ENCODE measurements at regions not wholly inside any gene's neighbourhood (a gene's known extent, or its start where the extent isn't known, plus 50 kb on each side); places are given as distances from the start of the nearest gene placed in this dataset.
A peak's percentile ranks its signal among the peaks of the same experiment; 100 is the strongest.
"Not testable (repeated sequence)": the region's sequence is repeated elsewhere in the genome, so short reads cannot be mapped to it uniquely, and the experiment has no call there.

DNA sequence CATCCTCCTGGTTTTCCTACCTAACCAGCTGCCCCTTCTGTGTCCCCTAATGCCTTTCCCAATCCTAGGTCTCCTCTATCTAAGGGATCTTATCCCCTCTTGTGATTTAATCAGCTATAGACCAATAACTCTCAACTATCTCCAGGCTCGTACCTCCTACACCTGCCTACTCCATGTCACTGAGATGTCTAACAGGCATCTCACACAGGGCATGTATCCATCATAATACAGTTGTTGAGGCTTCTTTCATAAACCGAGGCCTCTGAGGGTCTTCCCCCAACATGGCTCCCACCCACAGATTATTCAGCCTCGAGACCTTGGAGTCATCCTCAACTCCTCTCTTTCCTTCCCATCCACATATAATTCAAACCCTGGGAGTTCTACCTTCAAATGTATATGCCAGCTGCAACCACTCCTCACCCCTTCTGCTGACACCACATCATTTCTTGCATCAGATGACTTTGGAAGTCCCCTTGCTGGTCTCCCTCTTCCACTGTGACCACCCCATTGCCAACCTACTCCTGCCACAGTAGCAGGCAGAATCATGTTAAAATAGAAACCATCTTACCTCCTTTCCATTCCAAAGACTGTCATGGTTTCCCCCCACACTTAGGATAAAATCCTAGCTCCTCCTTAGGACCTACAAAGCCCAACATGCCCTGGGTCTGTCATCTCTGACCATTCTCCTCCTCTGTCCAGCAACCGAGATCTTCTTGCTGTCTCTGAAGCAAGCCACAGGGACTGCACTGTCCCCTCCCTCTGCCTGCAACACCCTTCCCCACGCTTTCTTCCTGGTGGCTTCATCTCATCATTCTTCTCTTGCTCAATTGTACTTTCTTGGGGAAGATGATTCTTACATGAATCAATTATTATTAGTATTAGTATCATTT, 103.8 kb downstream of the RPS15A start:
- H4K20me1 ChIP-seq (replicated peaks; ENCODE audit: insufficient read depth); H3K4me3 Mint-ChIP-seq; H3K36me3 ChIP-seq (ENCODE audit: insufficient read depth); H3K27ac Mint-ChIP-seq; H3K79me2 ChIP-seq (replicated peaks; ENCODE audit: insufficient read depth); H3F3A ChIP-seq (replicated peaks; ENCODE audit: low read depth); H3K4me1 Mint-ChIP-seq; ATAC-seq; DNase-seq (ENCODE audit: low spot score); H3K9me2 ChIP-seq (ENCODE audit: insufficient read depth); H3K4me3 ChIP-seq; H3K4me1 ChIP-seq (ENCODE audit: insufficient read depth); H2AFZ ChIP-seq; H3K27me3 ChIP-seq (ENCODE audit: insufficient read depth); H3K9me3 Mint-ChIP-seq; H3K27ac ChIP-seq (ENCODE audit: low read depth); H3K4me2 ChIP-seq; H3K36me3 Mint-ChIP-seq (ENCODE audit: low read depth); H3K27me3 Mint-ChIP-seq (ENCODE audit: insufficient read depth, low read depth, poor library complexity): not testable (repeated sequence)

DNA sequence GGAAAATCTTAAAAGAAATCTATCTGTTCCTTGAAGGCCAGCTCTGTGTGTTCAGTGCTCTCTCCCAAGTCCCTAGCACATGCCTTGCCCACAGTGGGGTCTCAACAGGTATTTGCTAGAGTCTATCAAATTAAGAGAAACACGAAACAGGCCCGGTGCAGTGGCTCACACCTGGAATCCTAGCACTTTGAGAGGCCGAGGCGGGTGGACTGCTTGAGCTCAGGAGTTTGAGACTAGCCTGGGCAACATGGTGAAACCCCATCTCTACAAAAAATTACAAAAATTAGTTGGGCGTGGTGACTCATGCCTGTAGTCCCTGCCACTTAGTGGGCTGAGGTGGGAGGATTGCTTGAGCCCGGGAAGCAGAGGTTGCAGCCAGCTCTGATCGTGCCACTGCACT, 83.9 kb upstream of the NOMO2 start:
- not testable (repeated sequence) for H3K4me2 ChIP-seq; H2AFZ ChIP-seq; H3K4me3 Mint-ChIP-seq; H3K4me1 Mint-ChIP-seq; H3K36me3 Mint-ChIP-seq (ENCODE audit: low read depth); H3K4me3 ChIP-seq; ATAC-seq; H3K9me3 Mint-ChIP-seq; H3K79me2 ChIP-seq (replicated peaks; ENCODE audit: insufficient read depth); H3K27ac Mint-ChIP-seq; H3F3A ChIP-seq (replicated peaks; ENCODE audit: low read depth); H3K27ac ChIP-seq (ENCODE audit: low read depth); H3K9me2 ChIP-seq (ENCODE audit: insufficient read depth); H3K27me3 ChIP-seq (ENCODE audit: insufficient read depth); H3K4me1 ChIP-seq (ENCODE audit: insufficient read depth); DNase-seq (ENCODE audit: low spot score); H3K27me3 Mint-ChIP-seq (ENCODE audit: insufficient read depth, low read depth, poor library complexity); H3K36me3 ChIP-seq (ENCODE audit: insufficient read depth); H4K20me1 ChIP-seq (replicated peaks; ENCODE audit: insufficient read depth)

DNA sequence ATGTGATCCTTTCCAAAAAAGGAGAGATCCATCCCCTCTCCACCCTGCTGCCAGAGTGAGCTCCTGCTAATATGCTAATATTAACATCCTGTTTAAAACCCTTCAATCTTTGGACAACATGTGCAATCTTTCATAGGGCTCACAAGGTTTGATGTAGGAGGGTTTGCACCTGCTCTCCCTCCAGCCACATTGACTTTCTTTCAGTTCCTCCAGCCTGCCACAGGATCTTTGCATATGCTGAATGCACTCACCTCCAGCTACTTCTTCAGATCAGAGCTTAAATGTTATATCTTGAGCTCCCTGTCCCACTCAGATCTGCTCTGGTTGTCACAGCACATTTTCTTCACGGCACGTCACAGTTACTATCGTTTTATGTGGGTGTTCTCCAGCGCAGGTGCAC, 75.0 kb upstream of the NOMO2 start:
- not testable (repeated sequence) for H3K36me3 Mint-ChIP-seq (ENCODE audit: low read depth); H3K4me2 ChIP-seq; H3K27me3 ChIP-seq (ENCODE audit: insufficient read depth); H3K27me3 Mint-ChIP-seq (ENCODE audit: insufficient read depth, low read depth, poor library complexity); H3K4me1 Mint-ChIP-seq; H3K9me2 ChIP-seq (ENCODE audit: insufficient read depth); H2AFZ ChIP-seq; H3K27ac ChIP-seq (ENCODE audit: low read depth); H3K27ac Mint-ChIP-seq; H3K9me3 Mint-ChIP-seq; H3K36me3 ChIP-seq (ENCODE audit: insufficient read depth); DNase-seq (ENCODE audit: low spot score); H4K20me1 ChIP-seq (replicated peaks; ENCODE audit: insufficient read depth); H3K4me3 Mint-ChIP-seq; ATAC-seq; H3K4me3 ChIP-seq; H3K4me1 ChIP-seq (ENCODE audit: insufficient read depth); H3F3A ChIP-seq (replicated peaks; ENCODE audit: low read depth); H3K79me2 ChIP-seq (replicated peaks; ENCODE audit: insufficient read depth)

DNA sequence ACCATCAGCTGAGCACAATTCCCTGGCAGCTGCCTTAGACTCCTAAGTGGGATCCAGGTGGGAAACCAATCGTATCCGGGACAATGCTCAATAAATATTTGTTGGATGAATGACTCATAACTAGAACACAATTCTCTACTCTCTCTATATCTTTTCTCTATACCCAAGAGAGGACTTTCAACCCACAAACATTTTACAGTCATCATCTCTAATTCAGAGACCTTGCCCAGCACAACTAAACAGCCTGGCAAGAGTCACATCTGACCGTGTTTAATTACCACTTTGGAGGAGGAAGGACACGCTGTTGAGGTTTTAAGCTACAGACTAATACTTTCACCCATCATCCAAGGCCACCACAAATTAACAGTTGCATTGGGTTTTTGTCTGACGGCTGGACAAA, 74.3 kb upstream of the NOMO2 start:
- H3K9me3 Mint-ChIP-seq; H3F3A ChIP-seq (replicated peaks; ENCODE audit: low read depth); H3K4me1 Mint-ChIP-seq; H3K79me2 ChIP-seq (replicated peaks; ENCODE audit: insufficient read depth); H3K36me3 Mint-ChIP-seq (ENCODE audit: low read depth); H3K4me3 ChIP-seq; ATAC-seq; DNase-seq (ENCODE audit: low spot score); H4K20me1 ChIP-seq (replicated peaks; ENCODE audit: insufficient read depth); H3K9me2 ChIP-seq (ENCODE audit: insufficient read depth); H3K27ac ChIP-seq (ENCODE audit: low read depth); H3K36me3 ChIP-seq (ENCODE audit: insufficient read depth); H3K27me3 ChIP-seq (ENCODE audit: insufficient read depth); H3K4me2 ChIP-seq; H3K4me3 Mint-ChIP-seq; H3K4me1 ChIP-seq (ENCODE audit: insufficient read depth); H3K27ac Mint-ChIP-seq; H3K27me3 Mint-ChIP-seq (ENCODE audit: insufficient read depth, low read depth, poor library complexity); H2AFZ ChIP-seq: not testable (repeated sequence)

DNA sequence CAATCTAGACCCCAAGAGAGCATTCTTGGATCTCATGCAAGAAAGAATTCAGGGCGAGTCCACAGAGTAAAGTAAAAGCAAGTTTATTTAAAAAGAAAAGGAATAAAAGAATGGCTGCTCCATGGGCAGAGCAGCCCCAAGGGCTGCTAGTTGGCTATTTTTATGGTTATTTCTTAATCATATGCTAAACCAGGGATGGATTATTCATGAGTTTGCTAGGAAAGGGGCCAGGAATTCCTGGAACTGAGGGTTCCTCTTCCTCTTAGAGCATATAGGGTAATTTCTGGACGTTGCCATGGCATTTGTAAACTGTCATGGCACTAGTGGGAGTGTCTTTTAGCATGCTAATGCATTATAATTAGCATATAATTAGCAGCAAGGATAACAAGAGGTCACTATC, 73.1 kb upstream of the NOMO2 start:
- H3K4me3 Mint-ChIP-seq; H3K9me3 Mint-ChIP-seq; H3K36me3 Mint-ChIP-seq (ENCODE audit: low read depth); H3K27ac Mint-ChIP-seq; H3K27me3 Mint-ChIP-seq (ENCODE audit: insufficient read depth, low read depth, poor library complexity); H3F3A ChIP-seq (replicated peaks; ENCODE audit: low read depth); H3K4me3 ChIP-seq; H3K9me2 ChIP-seq (ENCODE audit: insufficient read depth); H3K36me3 ChIP-seq (ENCODE audit: insufficient read depth); H3K4me1 ChIP-seq (ENCODE audit: insufficient read depth); H3K79me2 ChIP-seq (replicated peaks; ENCODE audit: insufficient read depth); H3K4me1 Mint-ChIP-seq; H2AFZ ChIP-seq; ATAC-seq; H3K27ac ChIP-seq (ENCODE audit: low read depth); H4K20me1 ChIP-seq (replicated peaks; ENCODE audit: insufficient read depth); H3K4me2 ChIP-seq; H3K27me3 ChIP-seq (ENCODE audit: insufficient read depth); DNase-seq (ENCODE audit: low spot score): not testable (repeated sequence)

DNA sequence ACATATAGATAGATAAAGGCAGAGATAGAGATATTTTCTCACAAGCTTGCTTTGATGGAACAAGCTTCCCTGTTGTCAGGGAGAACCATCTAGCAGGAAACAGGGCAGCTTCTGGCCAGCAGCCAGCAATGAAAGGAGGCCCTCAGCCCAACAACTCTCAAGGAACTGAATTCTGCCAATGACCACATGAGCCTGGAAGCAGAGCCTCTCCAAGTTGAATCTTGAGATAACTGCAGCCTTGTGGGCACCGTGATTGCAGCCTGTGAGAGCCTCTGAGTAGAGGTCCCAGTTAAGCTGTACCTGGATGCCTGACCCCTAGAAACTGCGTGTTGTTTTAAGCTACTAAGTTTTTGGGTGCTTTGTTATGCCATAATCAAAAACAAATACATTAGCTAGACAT, 69.8 kb upstream of the NOMO2 start:
- ATAC-seq; H3F3A ChIP-seq (replicated peaks; ENCODE audit: low read depth); H3K79me2 ChIP-seq (replicated peaks; ENCODE audit: insufficient read depth); H3K9me3 Mint-ChIP-seq; H3K27ac Mint-ChIP-seq; H3K27me3 Mint-ChIP-seq (ENCODE audit: insufficient read depth, low read depth, poor library complexity); H3K4me3 ChIP-seq; H3K36me3 ChIP-seq (ENCODE audit: insufficient read depth); H3K4me1 ChIP-seq (ENCODE audit: insufficient read depth); H3K27me3 ChIP-seq (ENCODE audit: insufficient read depth); H4K20me1 ChIP-seq (replicated peaks; ENCODE audit: insufficient read depth); H2AFZ ChIP-seq; H3K9me2 ChIP-seq (ENCODE audit: insufficient read depth); H3K27ac ChIP-seq (ENCODE audit: low read depth); H3K4me2 ChIP-seq; H3K36me3 Mint-ChIP-seq (ENCODE audit: low read depth); DNase-seq (ENCODE audit: low spot score); H3K4me3 Mint-ChIP-seq; H3K4me1 Mint-ChIP-seq: not testable (repeated sequence)

DNA sequence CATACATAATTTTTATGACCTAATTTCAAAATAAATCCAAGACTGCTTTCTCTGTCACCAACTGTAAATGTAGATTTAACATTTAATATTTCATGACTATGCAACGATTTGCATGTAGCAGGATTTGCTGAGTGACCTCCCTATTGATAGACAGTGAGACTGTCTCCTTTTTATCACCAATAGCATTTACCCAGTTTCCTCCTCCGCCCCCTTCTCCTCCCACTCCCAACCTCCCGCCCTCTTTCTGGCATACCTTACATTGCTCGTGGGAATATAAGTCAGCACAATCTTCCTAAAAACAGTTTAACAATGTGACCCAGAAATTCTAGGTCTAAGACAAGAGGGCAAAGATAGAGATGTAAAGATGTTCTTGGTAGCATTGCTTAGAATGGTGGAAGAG, 55.1 kb upstream of the NOMO2 start:
- not testable (repeated sequence) for H3K4me3 ChIP-seq; H4K20me1 ChIP-seq (replicated peaks; ENCODE audit: insufficient read depth); H2AFZ ChIP-seq; H3K27ac Mint-ChIP-seq; H3K9me3 Mint-ChIP-seq; H3K27me3 Mint-ChIP-seq (ENCODE audit: insufficient read depth, low read depth, poor library complexity); H3K4me3 Mint-ChIP-seq; H3K36me3 ChIP-seq (ENCODE audit: insufficient read depth); H3K4me1 Mint-ChIP-seq; H3K36me3 Mint-ChIP-seq (ENCODE audit: low read depth); H3K9me2 ChIP-seq (ENCODE audit: insufficient read depth); H3K79me2 ChIP-seq (replicated peaks; ENCODE audit: insufficient read depth); H3F3A ChIP-seq (replicated peaks; ENCODE audit: low read depth); H3K27me3 ChIP-seq (ENCODE audit: insufficient read depth); H3K4me1 ChIP-seq (ENCODE audit: insufficient read depth); H3K27ac ChIP-seq (ENCODE audit: low read depth); H3K4me2 ChIP-seq
- DNase-seq (ENCODE audit: low spot score) = peak; percentile 8
- peak; percentile 46; the same call in 2 of the 3 replicates for ATAC-seq

All from GM23338 (cell line).